ENCODE measurements at regions not wholly inside any gene's neighbourhood (a gene's known extent, or its start where the extent isn't known, plus 50 kb on each side); places are given as distances from the start of the nearest gene placed in this dataset.

DNA sequence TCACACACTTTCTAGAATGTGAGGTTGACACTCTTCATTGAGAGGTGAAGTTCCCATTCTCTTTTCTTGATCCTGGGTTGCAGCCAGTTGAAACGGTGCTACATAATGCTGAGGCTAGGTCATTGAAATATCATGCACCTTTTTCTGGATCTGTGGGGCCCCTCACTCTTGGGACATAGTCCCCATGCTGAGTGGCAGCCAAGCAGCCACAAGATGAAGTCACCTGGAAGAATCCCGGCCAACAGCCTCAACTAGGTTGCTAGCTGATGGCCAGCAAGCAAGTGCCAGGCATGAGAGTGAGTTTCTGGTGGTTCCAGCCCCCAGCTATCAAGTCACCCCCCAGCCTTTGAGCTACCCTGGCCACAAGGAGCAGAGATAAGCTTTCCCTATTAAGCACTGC, 148.5 kb upstream of the TSHZ3 start:
- TF ChIP-seq, protein P1, sequence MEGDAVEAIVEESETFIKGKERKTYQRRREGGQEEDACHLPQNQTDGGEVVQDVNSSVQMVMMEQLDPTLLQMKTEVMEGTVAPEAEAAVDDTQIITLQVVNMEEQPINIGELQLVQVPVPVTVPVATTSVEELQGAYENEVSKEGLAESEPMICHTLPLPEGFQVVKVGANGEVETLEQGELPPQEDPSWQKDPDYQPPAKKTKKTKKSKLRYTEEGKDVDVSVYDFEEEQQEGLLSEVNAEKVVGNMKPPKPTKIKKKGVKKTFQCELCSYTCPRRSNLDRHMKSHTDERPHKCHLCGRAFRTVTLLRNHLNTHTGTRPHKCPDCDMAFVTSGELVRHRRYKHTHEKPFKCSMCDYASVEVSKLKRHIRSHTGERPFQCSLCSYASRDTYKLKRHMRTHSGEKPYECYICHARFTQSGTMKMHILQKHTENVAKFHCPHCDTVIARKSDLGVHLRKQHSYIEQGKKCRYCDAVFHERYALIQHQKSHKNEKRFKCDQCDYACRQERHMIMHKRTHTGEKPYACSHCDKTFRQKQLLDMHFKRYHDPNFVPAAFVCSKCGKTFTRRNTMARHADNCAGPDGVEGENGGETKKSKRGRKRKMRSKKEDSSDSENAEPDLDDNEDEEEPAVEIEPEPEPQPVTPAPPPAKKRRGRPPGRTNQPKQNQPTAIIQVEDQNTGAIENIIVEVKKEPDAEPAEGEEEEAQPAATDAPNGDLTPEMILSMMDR (IDR thresholded peaks at IDR 0.05; ENCODE audit: low read depth, low read length), result no peak
- TF ChIP-seq EZH2phosphoT487 (IDR thresholded peaks at IDR 0.05; ENCODE audit: low read depth), result no peak

Measured in OCI-LY3 (cell line).